HCT116 (cell line): ENCODE measurements at regions not wholly inside any gene's neighbourhood (a gene's known extent, or its start where the extent isn't known, plus 50 kb on each side); places are given as distances from the start of the nearest gene placed in this dataset.

Source experiments
- CTCF ChIP-seq, 3 experiments: fragments of 200-600 bp in 1 of 3; sonication (generic) in 1 of 3; IDR thresholded peaks in 2 of 3; conservative IDR thresholded peaks in 1 of 3; 2 replicates each; pipeline ENCODE4 v1.5.1; 2012 to 2017; ENCODE audit warnings: low read depth in 2 of 3, low read length in 2 of 3, antibody characterized with exemption in 1 of 3, borderline replicate concordance in 1 of 3, control low read depth in 1 of 3, mild to moderate bottlenecking in 1 of 3, mixed read lengths in 1 of 3, mixed run types in 1 of 3, moderate library complexity in 1 of 3; ENCODE audit not compliant: insufficient read depth in 1 of 3
- POLR2A ChIP-seq: IDR thresholded peaks from 2 replicates; pipeline ENCODE4 v1.7.0; 2011; ENCODE audit warnings: borderline replicate concordance; ENCODE audit not compliant: insufficient read depth, insufficient read length; ENCODE audit errors: extremely low read depth
- ZNF274 ChIP-seq: fragments of 200-500 bp; sonication (Bioruptor generic); IDR thresholded peaks from 2 replicates; pipeline ENCODE4 v1.6.1; 2014; ENCODE audit warnings: mild to moderate bottlenecking, low read depth, low read length, inconsistent platforms

GRCh38 chrX:26409636-26410035, 193.7 kb downstream of the MAGEB5 start:
- TF ChIP-seq CTCF (IDR thresholded peaks at IDR 0.05 in 2 of 3, conservative IDR thresholded peaks at IDR 0.05 in 1 of 3; ENCODE audit: borderline replicate concordance in 1 of 3, insufficient read depth in 1 of 3, low read depth in 2 of 3, low read length in 2 of 3) (no peak), ZNF274 (no peak), POLR2A (no peak)
